CD4-positive, alpha-beta T cell (primary cell): ENCODE measurements at regions not wholly inside any gene's neighbourhood (a gene's known extent, or its start where the extent isn't known, plus 50 kb on each side); places are given as distances from the start of the nearest gene placed in this dataset.

ENCODE experiments used
- ATAC-seq: fragments of 200-7000 bp; cut with Tn5 transposase; one replicate; pipeline ENCODE4 v1.10.0; 2022; ENCODE audit warnings: mild to moderate bottlenecking; ENCODE audit not compliant: poor library complexity
- CTCF ChIA-PET: fragments of 350-600 bp; sonication (Branson Sonifier 250); formaldehyde crosslinking; loops from one replicate; lab custom pipeline; 2021; ENCODE audit warnings: antibody characterized with exemption, inconsistent platforms; lab: Charles Lee
- POLR2A ChIA-PET: fragments of 350-600 bp; sonication (Branson Sonifier 250); formaldehyde crosslinking; loops from one replicate; lab custom pipeline; 2021; ENCODE audit warnings: antibody characterized with exemption, inconsistent platforms; lab: Charles Lee
- DNase-seq, 14 experiments: peaks; one replicate each; pipeline ENCODE4 v3.0.0-alpha.2; 2013 to 2020; ENCODE audit warnings: mixed read lengths in 2 of 14
- H3K27ac ChIP-seq, 2 donors: one replicate each; pipeline versions ENCODE4 v1.5.1 to v1.7.0; 2013; ENCODE audit warnings: low read length in 2 of 2, low read depth in 1 of 2, mild to moderate bottlenecking in 1 of 2
- H3K27me3 ChIP-seq, 2 experiments: 1 replicate in 1 of 2; 2 replicates in 1 of 2; pipeline versions ENCODE4 v1.6.1 to v1.7.0; 2013; ENCODE audit warnings: low read length in 2 of 2, control low read depth in 1 of 2, mild to moderate bottlenecking in 1 of 2, moderate library complexity in 1 of 2; ENCODE audit not compliant: insufficient read depth in 2 of 2, control insufficient read depth in 1 of 2
- H3K36me3 ChIP-seq: one replicate; pipeline ENCODE4 v1.6.1; 2013; ENCODE audit warnings: low read length, control low read depth; ENCODE audit not compliant: insufficient read depth
- H3K4me1 ChIP-seq: one replicate; pipeline ENCODE4 v1.6.1; 2013; ENCODE audit warnings: low read length, control low read depth; ENCODE audit not compliant: insufficient read depth
- H3K4me3 ChIP-seq: one replicate; pipeline ENCODE4 v1.5.1; 2013; ENCODE audit warnings: mild to moderate bottlenecking, low read length, moderate library complexity
- H3K9me3 ChIP-seq, 2 experiments: 1 replicate in 1 of 2; 2 replicates in 1 of 2; pipeline versions ENCODE4 v1.6.1 to v1.7.0; 2013; ENCODE audit warnings: low read length in 2 of 2, mild to moderate bottlenecking in 2 of 2, control low read depth in 1 of 2, moderate library complexity in 1 of 2; ENCODE audit not compliant: control insufficient read depth in 1 of 2, insufficient read depth in 1 of 2
- H3K27ac Mint-ChIP-seq: one replicate; pipeline ENCODE4 v1.8.0; 2020; ENCODE audit warnings: mixed read lengths
- H3K27me3 Mint-ChIP-seq: one replicate; pipeline ENCODE4 v1.8.0; 2021; ENCODE audit warnings: mixed read lengths
- H3K36me3 Mint-ChIP-seq: one replicate; pipeline ENCODE4 v1.8.0; 2021; ENCODE audit warnings: low read depth, mixed read lengths
- H3K4me1 Mint-ChIP-seq: one replicate; pipeline ENCODE4 v1.8.0; 2021; ENCODE audit warnings: low read depth, mixed read lengths
- H3K4me3 Mint-ChIP-seq: one replicate; pipeline ENCODE4 v1.8.0; 2020; ENCODE audit warnings: mild to moderate bottlenecking, mixed read lengths
- H3K9me3 Mint-ChIP-seq: one replicate; pipeline ENCODE4 v1.8.0; 2020; ENCODE audit warnings: mixed read lengths
- intact Hi-C, 2 experiments: fragments of 100-400 bp; cut with DNase I in 1 of 2; cut with micrococcal nuclease in 1 of 2; formaldehyde crosslinking; loops; one replicate each; pipeline versions ENCODE4 v1.15.1 to v1.9.0; 2023 to 2025; cut with DNase I, micrococcal nuclease
- TF ChIP-seq, protein P1 (sequence below): fragments of 200-600 bp; IDR thresholded peaks from one replicate; pipeline ENCODE4 v1.8.0; 2022; ENCODE audit warnings: antibody characterized with exemption, mild to moderate bottlenecking

DNA sequence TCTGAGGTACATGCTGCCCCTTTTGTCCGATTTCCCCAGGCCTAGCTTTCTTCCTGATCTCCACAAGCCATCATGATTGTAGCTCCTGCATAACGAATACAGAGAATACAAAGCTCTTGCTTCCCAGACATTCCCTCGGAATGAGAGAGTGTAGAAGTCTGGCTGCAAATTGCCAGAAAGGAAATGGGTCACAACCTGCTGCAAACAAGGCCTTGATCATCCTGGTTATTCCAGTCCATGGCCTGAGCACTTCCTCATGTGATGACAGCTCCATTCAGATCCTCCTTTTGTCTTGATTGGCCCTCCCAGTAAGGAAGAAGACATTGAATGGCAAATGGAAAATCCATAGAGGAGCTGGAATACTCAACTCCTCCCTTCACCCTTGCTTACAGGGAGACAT is 136.0 kb upstream of the ADRA1B start:
- no peak for ATAC-seq
- H3K27ac Mint-ChIP-seq = no peak overlapping the region
- DNase-seq = no peak
- TF ChIP-seq, protein P1, sequence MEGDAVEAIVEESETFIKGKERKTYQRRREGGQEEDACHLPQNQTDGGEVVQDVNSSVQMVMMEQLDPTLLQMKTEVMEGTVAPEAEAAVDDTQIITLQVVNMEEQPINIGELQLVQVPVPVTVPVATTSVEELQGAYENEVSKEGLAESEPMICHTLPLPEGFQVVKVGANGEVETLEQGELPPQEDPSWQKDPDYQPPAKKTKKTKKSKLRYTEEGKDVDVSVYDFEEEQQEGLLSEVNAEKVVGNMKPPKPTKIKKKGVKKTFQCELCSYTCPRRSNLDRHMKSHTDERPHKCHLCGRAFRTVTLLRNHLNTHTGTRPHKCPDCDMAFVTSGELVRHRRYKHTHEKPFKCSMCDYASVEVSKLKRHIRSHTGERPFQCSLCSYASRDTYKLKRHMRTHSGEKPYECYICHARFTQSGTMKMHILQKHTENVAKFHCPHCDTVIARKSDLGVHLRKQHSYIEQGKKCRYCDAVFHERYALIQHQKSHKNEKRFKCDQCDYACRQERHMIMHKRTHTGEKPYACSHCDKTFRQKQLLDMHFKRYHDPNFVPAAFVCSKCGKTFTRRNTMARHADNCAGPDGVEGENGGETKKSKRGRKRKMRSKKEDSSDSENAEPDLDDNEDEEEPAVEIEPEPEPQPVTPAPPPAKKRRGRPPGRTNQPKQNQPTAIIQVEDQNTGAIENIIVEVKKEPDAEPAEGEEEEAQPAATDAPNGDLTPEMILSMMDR = no peak
- H3K36me3 Mint-ChIP-seq = no peaks in the 10 kb centered on the region
- H3K9me3 ChIP-seq = no peaks in the 10 kb centered on the region
- H3K4me3 Mint-ChIP-seq = no peak overlapping the region
- no peaks in the 10 kb centered on the region for H3K4me1 Mint-ChIP-seq
- no peaks in the 10 kb centered on the region for H3K27me3 ChIP-seq
- H3K4me1 ChIP-seq = no peaks in the 10 kb centered on the region
- H3K27ac ChIP-seq = no peak overlapping the region
- ChIA-PET CTCF (no interaction called here), POLR2A (no interaction called here)
- H3K4me3 ChIP-seq = no peak overlapping the region
- H3K9me3 Mint-ChIP-seq = no peaks in the 10 kb centered on the region
- intact Hi-C loops = no loop called here
- peaks cover 14% of the 10 kb centered on the region for H3K27me3 Mint-ChIP-seq
- H3K36me3 ChIP-seq = no peaks in the 10 kb centered on the region

DNA sequence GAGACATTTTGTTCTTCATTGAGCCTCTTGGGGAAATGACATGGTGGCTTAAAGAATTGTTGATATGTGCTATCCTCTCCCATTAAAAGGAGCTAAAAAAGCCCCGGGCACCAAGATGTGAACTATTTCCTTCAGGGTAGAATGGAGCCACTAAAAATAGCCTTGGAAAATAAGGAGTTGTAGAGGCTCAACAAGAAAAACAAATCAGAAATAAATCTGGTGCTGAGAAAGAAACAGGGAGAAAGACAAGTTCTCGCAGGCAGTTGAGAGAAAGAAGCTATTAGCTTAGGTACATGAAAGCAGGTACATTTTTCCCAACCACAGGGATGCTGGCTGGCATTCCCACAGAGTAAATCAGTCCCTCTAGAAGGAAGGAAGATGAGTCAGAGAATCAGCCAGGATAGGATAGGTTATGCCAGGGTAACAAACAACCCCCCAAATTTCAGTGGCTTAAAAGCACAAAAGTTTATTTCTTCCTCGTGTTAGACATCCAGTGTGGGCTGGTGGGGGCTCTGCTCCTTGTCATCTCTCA is 134.6 kb upstream of the ADRA1B start:
- Histone ChIP-seq H3K36me3 (no peaks in the 10 kb centered on the region), H3K4me1 (no peaks in the 10 kb centered on the region), H3K27ac (no peak overlapping the region), H3K4me3 (no peak overlapping the region), H3K27me3 (no peaks in the 10 kb centered on the region), H3K9me3 (no peaks in the 10 kb centered on the region)
- intact Hi-C loops = no loop called here
- H3K36me3 Mint-ChIP-seq = no peaks in the 10 kb centered on the region
- H3K4me3 Mint-ChIP-seq = no peak overlapping the region
- ChIA-PET CTCF (interaction anchor here (1.0 kb wide), 1 partner anchor 28 kb away, joined by 3 read pairs; no protein-coding TSS in a partner anchor), POLR2A (no interaction called here)
- TF ChIP-seq, protein P1 = no peak
- ATAC-seq (no peak), DNase-seq (no peak)
- H3K4me1 Mint-ChIP-seq = no peaks in the 10 kb centered on the region
- H3K27me3 Mint-ChIP-seq = peaks cover 9% of the 10 kb centered on the region
- H3K9me3 Mint-ChIP-seq = no peaks in the 10 kb centered on the region
- no peak overlapping the region for H3K27ac Mint-ChIP-seq

DNA sequence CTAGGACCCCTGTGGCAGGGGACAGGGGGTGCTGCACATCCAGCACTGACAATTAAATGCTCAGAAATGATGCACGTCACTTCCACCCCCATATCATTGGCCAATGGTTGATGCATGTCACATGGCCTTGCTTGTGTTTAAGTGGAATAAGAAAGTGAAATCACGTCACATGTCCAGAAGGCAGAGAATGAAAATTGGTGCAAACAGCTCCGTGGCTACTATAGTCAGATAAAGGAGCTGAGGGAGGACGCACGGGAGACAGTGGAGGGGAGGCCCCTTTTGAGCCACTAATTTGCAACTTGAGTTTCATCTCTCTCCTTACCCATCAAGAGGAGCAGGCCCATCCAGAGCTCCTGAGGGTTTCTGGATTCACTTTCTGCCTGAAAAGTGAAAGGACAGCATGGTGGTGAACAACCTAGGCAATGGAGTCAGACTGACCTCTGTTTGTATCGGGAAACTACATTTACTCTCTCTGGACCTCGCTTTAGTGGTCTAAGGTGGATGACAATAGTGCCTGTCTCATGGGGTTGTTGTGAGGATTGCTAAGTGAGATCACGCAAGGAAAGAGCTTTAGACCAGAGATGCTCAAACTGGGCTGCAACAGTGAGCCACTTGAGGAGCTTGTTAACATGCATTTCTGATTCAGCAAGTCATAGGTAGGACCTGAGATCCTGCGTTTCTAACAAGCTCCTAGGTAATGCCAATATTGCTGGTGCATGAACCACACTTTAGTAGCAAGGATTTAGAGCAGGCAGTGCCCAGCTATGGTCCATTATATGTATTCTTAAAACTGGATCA is 133.9 kb upstream of the ADRA1B start:
- POLR2A ChIA-PET = no interaction called here
- DNase-seq = no peak
- no peak for ATAC-seq

More for the DNA sequence above, 133.9 kb upstream of the ADRA1B start:
- Mint-ChIP-seq H3K9me3 (no peaks in the 10 kb centered on the region), H3K36me3 (no peaks in the 10 kb centered on the region), H3K27me3 (peaks cover 5% of the 10 kb centered on the region), H3K27ac (no peak overlapping the region), H3K4me3 (no peak overlapping the region), H3K4me1 (no peaks in the 10 kb centered on the region)
- no peaks in the 10 kb centered on the region for H3K9me3 ChIP-seq
- H3K4me3 ChIP-seq = no peak overlapping the region
- no peaks in the 10 kb centered on the region for H3K27me3 ChIP-seq
- intact Hi-C loops = no loop called here
- TF ChIP-seq, protein P1 = no peak
- H3K36me3 ChIP-seq = no peaks in the 10 kb centered on the region
- no peaks in the 10 kb centered on the region for H3K4me1 ChIP-seq
- no peak overlapping the region for H3K27ac ChIP-seq
- CTCF ChIA-PET = interaction anchor here (1.0 kb wide), 1 partner anchor 29 kb away, joined by 3 read pairs; no protein-coding TSS in a partner anchor
